BLaER1 (cell line): ENCODE measurements at regions not wholly inside any gene's neighbourhood (a gene's known extent, or its start where the extent isn't known, plus 50 kb on each side); places are given as distances from the start of the nearest gene placed in this dataset.

ENCODE experiments used
- H3K27ac ChIP-seq: shearing (Covaris generic); formaldehyde crosslinking; 2 replicates; pipeline ENCODE4 v1.8.1; 2022
- H3K27me3 ChIP-seq: shearing (Covaris generic); formaldehyde crosslinking; 2 replicates; pipeline ENCODE4 v1.8.1; 2022
- H3K36me3 ChIP-seq: shearing (Covaris generic); formaldehyde crosslinking; 2 replicates; pipeline ENCODE4 v1.8.1; 2022
- H3K4me1 ChIP-seq: shearing (Covaris generic); formaldehyde crosslinking; 2 replicates; pipeline ENCODE4 v1.8.1; 2022
- H3K4me2 ChIP-seq: shearing (Covaris generic); formaldehyde crosslinking; 2 replicates; pipeline ENCODE4 v1.8.1; 2022
- H3K4me3 ChIP-seq: shearing (Covaris generic); formaldehyde crosslinking; 2 replicates; pipeline ENCODE4 v1.8.1; 2022
- H3K9ac ChIP-seq: shearing (Covaris generic); formaldehyde crosslinking; 2 replicates; pipeline ENCODE4 v1.8.1; 2022
- H3K9me3 ChIP-seq: shearing (Covaris generic); formaldehyde crosslinking; 2 replicates; pipeline ENCODE4 v1.8.1; 2022
- H4K20me1 ChIP-seq: shearing (Covaris generic); formaldehyde crosslinking; 2 replicates; pipeline ENCODE4 v1.8.1; 2022
- Cebpa-rat ChIP-seq: shearing (Covaris generic); IDR thresholded peaks from 2 replicates; pipeline ENCODE4 v1.8.1; 2022

DNA sequence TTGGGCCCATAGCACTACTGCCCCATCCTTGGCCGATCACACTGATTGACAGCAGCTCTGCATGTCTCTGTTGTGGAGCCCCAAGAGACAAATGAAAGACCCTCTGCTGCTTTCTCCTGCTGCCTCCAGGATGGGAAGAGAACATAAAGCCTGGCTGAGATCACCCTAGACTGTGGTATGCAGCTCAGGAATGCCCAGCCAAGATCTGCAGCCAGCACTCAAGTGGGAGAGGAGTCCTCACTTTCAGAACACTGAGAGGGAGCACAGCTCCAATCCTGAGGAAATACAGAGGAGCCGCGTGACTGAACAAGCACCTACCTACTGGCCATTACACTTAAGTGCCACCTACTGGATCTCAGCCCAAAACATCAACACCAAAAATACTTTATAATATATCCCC, 203.0 kb downstream of the POSTN start:
- Histone ChIP-seq H3K36me3 (no peaks in the 10 kb centered on the region), H3K9ac (no peak overlapping the region), H3K9me3 (no peaks in the 10 kb centered on the region), H3K27ac (no peak overlapping the region), H3K4me3 (no peak overlapping the region), H3K4me2 (no peak overlapping the region), H4K20me1 (no peaks in the 10 kb centered on the region), H3K4me1 (no peaks in the 10 kb centered on the region), H3K27me3 (no peaks in the 10 kb centered on the region)
- no peak for TF ChIP-seq Cebpa-rat

DNA sequence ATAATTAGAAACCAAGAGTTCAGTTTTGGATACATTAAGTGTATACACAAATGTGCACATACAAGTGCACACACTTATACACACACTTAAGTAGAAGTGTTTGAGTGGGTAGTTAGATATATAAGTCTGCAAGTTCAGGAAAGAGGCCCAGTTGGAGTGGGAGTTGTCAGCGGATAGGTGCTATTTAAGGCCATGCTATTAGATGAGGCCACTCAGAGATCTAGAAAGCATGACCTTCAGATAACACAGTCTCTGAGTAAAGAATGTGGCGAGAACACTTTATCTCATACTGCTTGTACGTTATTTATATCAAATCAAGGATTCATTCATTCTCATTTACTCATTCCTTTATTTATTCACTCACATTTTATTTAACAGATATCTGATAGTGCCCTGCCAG, 206.2 kb downstream of the POSTN start:
- no peak overlapping the region for H3K27ac ChIP-seq
- no peaks in the 10 kb centered on the region for H3K4me1 ChIP-seq
- no peak overlapping the region for H3K4me3 ChIP-seq
- no peak for TF ChIP-seq Cebpa-rat
- no peaks in the 10 kb centered on the region for H3K36me3 ChIP-seq
- H3K9ac ChIP-seq = no peak overlapping the region
- no peaks in the 10 kb centered on the region for H3K27me3 ChIP-seq
- H3K4me2 ChIP-seq = no peak overlapping the region
- no peaks in the 10 kb centered on the region for H4K20me1 ChIP-seq
- no peaks in the 10 kb centered on the region for H3K9me3 ChIP-seq

DNA sequence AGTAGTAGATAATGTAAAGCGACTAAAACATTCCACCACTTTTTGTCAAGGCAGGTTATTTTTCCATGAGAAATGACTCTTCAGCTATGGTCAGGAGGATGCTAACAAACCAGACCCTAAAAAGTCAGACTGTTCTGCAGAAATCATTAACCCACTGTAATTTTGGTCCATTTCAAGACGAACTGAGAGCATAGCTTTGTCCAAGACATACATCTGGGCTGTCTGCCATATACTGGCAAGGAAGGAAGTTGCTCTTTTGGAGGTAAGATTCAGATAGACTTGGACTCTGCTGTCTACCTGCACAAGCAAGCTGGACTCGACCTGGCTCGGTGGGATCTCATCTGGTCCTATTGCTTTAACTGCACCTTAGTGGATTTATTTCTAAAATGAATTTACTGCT, 207.8 kb downstream of the POSTN start:
- Histone ChIP-seq H3K4me1 (no peaks in the 10 kb centered on the region), H3K27ac (no peak overlapping the region), H4K20me1 (no peaks in the 10 kb centered on the region), H3K36me3 (no peaks in the 10 kb centered on the region), H3K27me3 (no peaks in the 10 kb centered on the region), H3K9me3 (no peaks in the 10 kb centered on the region), H3K4me3 (no peak overlapping the region), H3K9ac (no peak overlapping the region), H3K4me2 (no peak overlapping the region)
- no peak for TF ChIP-seq Cebpa-rat

DNA sequence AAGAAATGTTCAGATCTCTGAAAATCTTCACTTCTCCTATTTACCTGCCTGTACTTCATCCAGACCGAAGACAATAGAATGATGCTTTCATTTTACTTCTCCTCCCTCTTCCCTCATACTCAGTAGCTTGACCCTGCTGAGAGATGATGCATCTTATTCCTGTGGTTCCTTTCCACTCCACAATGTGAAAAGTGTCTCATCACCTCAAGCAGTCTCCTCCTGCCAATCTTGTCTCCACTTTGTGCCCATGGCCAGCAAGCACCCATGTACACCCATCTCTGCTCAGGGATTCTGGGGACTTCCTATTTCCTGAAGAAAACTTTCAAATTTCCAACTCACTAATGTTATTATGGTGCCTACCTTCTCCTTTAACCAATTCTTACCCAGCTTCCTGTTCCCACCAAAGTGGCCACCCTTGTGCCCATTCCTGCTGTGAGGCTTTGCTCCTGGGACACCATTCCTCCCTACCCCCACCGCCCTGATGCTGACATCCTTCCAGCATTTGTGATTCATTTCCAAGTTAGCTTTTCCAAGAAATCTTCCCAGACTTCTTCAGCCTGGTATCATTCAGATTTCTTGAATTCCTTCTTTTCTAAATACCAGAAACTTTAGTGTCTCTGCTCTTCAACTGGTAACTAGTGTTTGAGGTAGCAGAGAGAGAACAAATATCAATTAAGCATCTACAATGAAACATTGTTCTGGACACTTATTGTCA, 212.5 kb downstream of the POSTN start:
- Histone ChIP-seq H3K27ac (no peak overlapping the region), H3K4me3 (no peak overlapping the region), H3K27me3 (no peaks in the 10 kb centered on the region), H4K20me1 (no peaks in the 10 kb centered on the region), H3K4me2 (no peak overlapping the region), H3K9ac (no peak overlapping the region), H3K9me3 (no peaks in the 10 kb centered on the region), H3K4me1 (no peaks in the 10 kb centered on the region), H3K36me3 (no peaks in the 10 kb centered on the region)
- TF ChIP-seq Cebpa-rat = no peak

DNA sequence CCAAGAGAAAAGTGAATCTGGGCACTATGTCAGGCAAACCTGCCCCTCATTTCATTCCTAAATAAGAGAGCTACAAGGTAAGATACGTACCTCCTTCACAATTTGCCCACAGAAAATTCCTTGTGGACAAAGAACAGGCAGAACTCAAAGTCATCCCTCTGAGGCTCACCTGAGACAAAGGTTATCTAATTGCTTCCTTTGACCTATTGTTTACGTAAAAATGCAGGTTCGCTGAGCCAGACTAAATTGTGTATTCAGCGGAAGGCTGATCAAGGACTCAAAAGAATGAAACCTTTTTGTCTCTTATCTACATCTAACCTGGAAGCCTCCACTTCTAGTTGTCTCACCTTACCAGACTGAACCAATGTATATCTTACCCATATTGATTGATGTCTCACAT, 213.3 kb downstream of the POSTN start:
- Histone ChIP-seq H3K9ac (no peak overlapping the region), H4K20me1 (no peaks in the 10 kb centered on the region), H3K36me3 (no peaks in the 10 kb centered on the region), H3K4me2 (no peak overlapping the region), H3K4me1 (no peaks in the 10 kb centered on the region), H3K4me3 (no peak overlapping the region), H3K9me3 (no peaks in the 10 kb centered on the region), H3K27me3 (no peaks in the 10 kb centered on the region), H3K27ac (no peak overlapping the region)
- no peak for TF ChIP-seq Cebpa-rat

DNA sequence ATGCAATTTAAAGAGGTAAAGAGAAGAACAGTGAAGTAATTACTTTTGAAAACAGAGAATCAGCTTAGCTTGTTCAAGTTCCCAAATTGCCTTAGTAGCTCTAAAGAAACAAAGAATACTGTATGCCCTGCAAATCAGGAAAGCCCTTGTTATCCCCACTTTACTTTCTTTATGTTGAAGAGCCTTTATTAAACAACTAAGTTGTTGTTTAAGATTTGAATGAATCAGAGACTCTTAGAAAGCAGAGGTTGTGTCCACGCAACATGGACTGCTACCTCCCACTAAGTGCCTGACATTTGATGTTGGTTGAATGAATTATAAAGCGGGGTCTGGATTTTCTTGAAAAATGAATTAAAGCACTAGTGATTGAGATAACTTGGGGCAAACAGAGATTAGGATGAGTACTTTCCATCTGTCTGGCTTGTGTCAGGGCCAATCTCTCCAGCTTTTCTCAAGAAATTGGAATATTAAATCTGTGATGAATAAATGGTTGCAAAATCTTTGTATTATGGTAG, 214.7 kb downstream of the POSTN start:
- no peak overlapping the region for H3K27ac ChIP-seq
- no peaks in the 10 kb centered on the region for H3K36me3 ChIP-seq
- H3K4me1 ChIP-seq = no peaks in the 10 kb centered on the region
- TF ChIP-seq Cebpa-rat = no peak
- no peak overlapping the region for H3K9ac ChIP-seq
- no peak overlapping the region for H3K4me3 ChIP-seq
- H3K4me2 ChIP-seq = no peak overlapping the region
- no peaks in the 10 kb centered on the region for H3K9me3 ChIP-seq
- no peaks in the 10 kb centered on the region for H4K20me1 ChIP-seq
- no peaks in the 10 kb centered on the region for H3K27me3 ChIP-seq

DNA sequence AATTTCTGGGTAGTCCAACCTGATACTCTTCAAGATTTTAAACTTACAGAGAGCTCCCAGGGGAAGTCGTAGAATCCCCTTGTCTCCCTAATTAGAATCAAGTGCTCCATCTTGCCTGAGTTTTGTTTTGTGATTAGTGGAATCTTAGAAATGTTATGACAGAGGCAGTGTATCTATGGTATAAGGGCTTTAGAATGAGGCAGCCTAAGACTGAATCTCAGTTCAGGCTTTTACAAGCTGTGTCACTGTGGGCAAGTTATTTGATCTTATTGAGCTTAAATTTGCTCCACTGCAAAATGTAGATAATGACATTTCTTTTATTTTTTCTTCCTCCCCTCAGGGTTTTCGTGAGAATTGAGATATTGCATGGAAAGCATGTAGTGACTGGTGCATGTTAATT, 215.5 kb downstream of the POSTN start:
- no peak overlapping the region for H3K27ac ChIP-seq
- H3K9me3 ChIP-seq = no peaks in the 10 kb centered on the region
- H3K36me3 ChIP-seq = no peaks in the 10 kb centered on the region
- H3K9ac ChIP-seq = no peak overlapping the region
- H3K4me3 ChIP-seq = no peak overlapping the region
- H3K27me3 ChIP-seq = no peaks in the 10 kb centered on the region
- no peaks in the 10 kb centered on the region for H4K20me1 ChIP-seq
- TF ChIP-seq Cebpa-rat = no peak
- H3K4me2 ChIP-seq = no peak overlapping the region
- H3K4me1 ChIP-seq = no peaks in the 10 kb centered on the region

DNA sequence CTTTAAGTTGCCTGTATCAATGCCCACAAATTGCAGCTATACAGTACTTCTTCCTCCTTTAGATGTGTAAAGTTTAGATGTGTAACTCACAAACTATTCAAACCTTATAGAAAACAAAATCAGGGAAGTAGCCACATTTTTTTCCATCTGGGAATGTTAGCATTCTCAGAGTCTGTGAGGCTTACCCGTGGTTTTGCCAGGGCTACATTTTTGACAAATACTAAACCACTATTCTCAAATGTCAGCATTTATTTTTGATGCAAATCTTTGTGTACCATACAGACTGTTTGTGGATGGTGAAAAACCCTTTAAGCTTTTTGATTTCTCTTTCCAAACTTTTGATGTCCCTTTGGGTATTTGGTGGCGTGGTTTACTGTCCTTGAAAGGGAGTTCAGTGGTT, 216.4 kb downstream of the POSTN start:
- Histone ChIP-seq H3K4me3 (no peak overlapping the region), H3K4me2 (no peak overlapping the region), H3K27ac (no peak overlapping the region), H3K9ac (no peak overlapping the region), H4K20me1 (no peaks in the 10 kb centered on the region), H3K36me3 (no peaks in the 10 kb centered on the region), H3K27me3 (no peaks in the 10 kb centered on the region), H3K4me1 (no peaks in the 10 kb centered on the region), H3K9me3 (no peaks in the 10 kb centered on the region)
- no peak for TF ChIP-seq Cebpa-rat

DNA sequence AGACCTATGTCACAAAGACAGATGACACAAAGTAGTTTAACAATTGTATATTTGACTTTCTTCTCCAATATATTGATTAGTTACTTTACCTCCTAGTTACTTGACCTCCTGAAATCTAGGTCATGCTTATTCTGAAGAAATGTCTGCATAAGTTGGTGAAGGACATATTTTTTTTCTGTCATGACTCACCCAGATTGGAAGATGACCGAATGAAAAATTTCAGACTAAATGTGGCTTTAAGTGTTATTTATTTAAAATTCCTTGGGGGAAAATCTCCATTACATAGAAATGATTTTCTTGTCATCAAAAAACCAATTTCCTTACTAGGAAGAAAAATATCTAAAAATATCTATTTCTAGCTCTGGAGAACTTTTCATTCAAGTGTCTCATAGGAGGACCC, 217.1 kb downstream of the POSTN start:
- Histone ChIP-seq H3K4me3 (no peak overlapping the region), H3K27ac (no peak overlapping the region), H3K27me3 (no peaks in the 10 kb centered on the region), H4K20me1 (no peaks in the 10 kb centered on the region), H3K4me2 (no peak overlapping the region), H3K4me1 (no peaks in the 10 kb centered on the region), H3K9me3 (no peaks in the 10 kb centered on the region), H3K9ac (no peak overlapping the region), H3K36me3 (no peaks in the 10 kb centered on the region)
- TF ChIP-seq Cebpa-rat = no peak

DNA sequence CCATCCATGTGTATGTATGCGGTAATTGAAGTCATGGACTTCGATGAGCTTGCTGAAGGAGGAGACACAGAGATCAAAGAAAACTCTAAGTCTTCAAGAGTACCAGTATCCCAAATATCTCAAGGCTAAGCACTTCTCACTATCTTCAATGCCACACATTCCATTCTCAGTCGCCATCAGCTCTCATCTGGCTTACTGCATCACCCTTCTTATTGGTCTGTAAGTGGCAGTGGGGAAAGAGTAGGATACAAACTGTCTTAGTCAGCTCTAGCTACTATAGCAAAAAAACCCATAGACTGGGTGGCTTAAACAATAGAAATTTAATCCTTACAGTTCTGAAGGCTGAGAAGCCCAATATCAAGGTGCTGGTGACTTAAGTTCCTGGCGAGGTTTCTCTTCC, 218.7 kb downstream of the POSTN start:
- H3K27me3 ChIP-seq = no peaks in the 10 kb centered on the region
- H3K9me3 ChIP-seq = no peaks in the 10 kb centered on the region
- no peak for TF ChIP-seq Cebpa-rat
- no peaks in the 10 kb centered on the region for H4K20me1 ChIP-seq
- H3K4me1 ChIP-seq = no peaks in the 10 kb centered on the region
- no peak overlapping the region for H3K27ac ChIP-seq
- H3K9ac ChIP-seq = no peak overlapping the region
- H3K4me3 ChIP-seq = no peak overlapping the region
- no peak overlapping the region for H3K4me2 ChIP-seq
- H3K36me3 ChIP-seq = no peaks in the 10 kb centered on the region

DNA sequence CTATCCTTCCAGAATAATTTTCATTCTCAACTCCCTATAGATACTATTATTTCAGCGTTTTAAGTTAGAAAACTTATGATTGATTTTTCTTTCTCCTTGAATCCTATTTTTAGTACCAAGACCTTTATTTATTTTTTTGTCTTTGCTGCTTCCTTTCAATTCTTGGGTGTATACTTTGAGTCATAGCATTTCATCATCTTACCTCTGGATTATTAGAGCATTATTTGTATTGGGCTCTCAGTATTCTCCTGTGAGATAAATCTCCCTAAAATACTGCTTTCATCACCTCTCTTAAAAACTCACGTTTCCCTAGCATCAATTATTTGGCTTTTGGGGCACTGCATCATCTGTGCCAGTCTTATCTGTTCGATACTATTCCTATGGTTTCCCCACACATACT, 222.8 kb downstream of the POSTN start:
- no peak for TF ChIP-seq Cebpa-rat
- H3K4me1 ChIP-seq = no peaks in the 10 kb centered on the region
- no peaks in the 10 kb centered on the region for H3K36me3 ChIP-seq
- H3K27ac ChIP-seq = no peak overlapping the region
- H3K9me3 ChIP-seq = no peaks in the 10 kb centered on the region
- H3K4me3 ChIP-seq = no peak overlapping the region
- no peaks in the 10 kb centered on the region for H3K27me3 ChIP-seq
- no peak overlapping the region for H3K9ac ChIP-seq
- no peak overlapping the region for H3K4me2 ChIP-seq
- no peaks in the 10 kb centered on the region for H4K20me1 ChIP-seq
